Right atrium auricular region (tissue), 2 donors: ENCODE measurements at regions not wholly inside any gene's neighbourhood (a gene's known extent, or its start where the extent isn't known, plus 50 kb on each side); places are given as distances from the start of the nearest gene placed in this dataset.

Source experiments
- DNase-seq: peaks from one replicate; pipeline ENCODE4 v3.0.0-alpha.2; 2019; ENCODE audit warnings: low spot score
- H3K27ac ChIP-seq, 2 donors: fragments of 200-600 bp; sonication (generic); 1 replicate in 1 of 2; 2 replicates in 1 of 2; pipeline ENCODE4 v1.5.1; 2016 to 2019
- H3K27me3 ChIP-seq, 2 donors: fragments of 200-600 bp; sonication (generic); one replicate each; pipeline versions ENCODE4 v1.5.1 to v1.6.0; 2017 to 2019
- H3K36me3 ChIP-seq: fragments of 200-600 bp; sonication (generic); one replicate; pipeline ENCODE4 v1.5.1; 2016
- H3K4me1 ChIP-seq, 2 donors: fragments of 200-600 bp; sonication (generic); one replicate each; pipeline versions ENCODE4 v1.5.1 to v1.6.0; 2017 to 2019
- H3K4me3 ChIP-seq, 2 donors: fragments of 200-600 bp; sonication (generic); 1 replicate in 1 of 2; 2 replicates in 1 of 2; pipeline ENCODE4 v1.5.1; 2017 to 2019; ENCODE audit warnings: mild to moderate bottlenecking in 1 of 2, moderate library complexity in 1 of 2
- H3K9me3 ChIP-seq, 2 donors: fragments of 200-600 bp; sonication (generic); one replicate each; pipeline ENCODE4 v1.5.1; 2019
- TF ChIP-seq, protein P1 (sequence below), 2 donors: fragments of 200-600 bp; sonication (generic); IDR thresholded peaks; one replicate each; pipeline ENCODE4 v1.5.1; 2019; ENCODE audit warnings: antibody characterized with exemption in 2 of 2

DNA sequence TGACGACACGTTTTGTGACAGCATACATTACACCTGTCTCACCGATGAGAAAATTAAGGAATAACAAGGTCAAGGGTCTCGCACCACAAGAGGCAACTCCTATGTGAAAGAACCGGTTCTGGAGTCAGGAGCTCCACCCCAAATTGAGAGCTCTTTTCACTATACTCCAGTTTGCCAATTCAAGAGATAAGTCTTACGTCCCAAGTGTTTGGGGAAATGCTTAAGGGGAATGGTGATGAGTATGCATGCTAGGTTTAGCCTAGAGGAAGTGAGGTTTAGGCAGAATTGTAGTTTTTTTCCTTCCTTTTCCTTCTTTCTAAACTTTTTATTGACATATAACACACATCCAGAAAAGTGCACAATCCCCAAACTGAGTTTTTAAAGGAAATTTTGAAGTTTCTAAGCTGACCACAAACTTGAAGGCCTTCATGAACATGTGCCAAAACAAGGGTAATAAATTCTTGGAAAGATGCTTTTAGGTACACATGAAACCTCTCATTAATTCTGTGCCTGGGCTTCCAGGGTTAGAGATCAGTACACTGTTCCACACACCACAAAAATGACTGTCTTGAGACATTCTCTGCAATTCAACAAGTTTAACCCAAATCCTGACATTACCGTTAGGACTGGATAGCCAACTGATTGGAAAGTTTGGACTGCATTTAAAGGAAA, 127.6 kb upstream of the SLC1A3 start:
- TF ChIP-seq, protein P1, sequence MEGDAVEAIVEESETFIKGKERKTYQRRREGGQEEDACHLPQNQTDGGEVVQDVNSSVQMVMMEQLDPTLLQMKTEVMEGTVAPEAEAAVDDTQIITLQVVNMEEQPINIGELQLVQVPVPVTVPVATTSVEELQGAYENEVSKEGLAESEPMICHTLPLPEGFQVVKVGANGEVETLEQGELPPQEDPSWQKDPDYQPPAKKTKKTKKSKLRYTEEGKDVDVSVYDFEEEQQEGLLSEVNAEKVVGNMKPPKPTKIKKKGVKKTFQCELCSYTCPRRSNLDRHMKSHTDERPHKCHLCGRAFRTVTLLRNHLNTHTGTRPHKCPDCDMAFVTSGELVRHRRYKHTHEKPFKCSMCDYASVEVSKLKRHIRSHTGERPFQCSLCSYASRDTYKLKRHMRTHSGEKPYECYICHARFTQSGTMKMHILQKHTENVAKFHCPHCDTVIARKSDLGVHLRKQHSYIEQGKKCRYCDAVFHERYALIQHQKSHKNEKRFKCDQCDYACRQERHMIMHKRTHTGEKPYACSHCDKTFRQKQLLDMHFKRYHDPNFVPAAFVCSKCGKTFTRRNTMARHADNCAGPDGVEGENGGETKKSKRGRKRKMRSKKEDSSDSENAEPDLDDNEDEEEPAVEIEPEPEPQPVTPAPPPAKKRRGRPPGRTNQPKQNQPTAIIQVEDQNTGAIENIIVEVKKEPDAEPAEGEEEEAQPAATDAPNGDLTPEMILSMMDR (IDR thresholded peaks at IDR 0.05), result no peak
- no peaks in the 10 kb centered on the region for H3K4me1 ChIP-seq

DNA sequence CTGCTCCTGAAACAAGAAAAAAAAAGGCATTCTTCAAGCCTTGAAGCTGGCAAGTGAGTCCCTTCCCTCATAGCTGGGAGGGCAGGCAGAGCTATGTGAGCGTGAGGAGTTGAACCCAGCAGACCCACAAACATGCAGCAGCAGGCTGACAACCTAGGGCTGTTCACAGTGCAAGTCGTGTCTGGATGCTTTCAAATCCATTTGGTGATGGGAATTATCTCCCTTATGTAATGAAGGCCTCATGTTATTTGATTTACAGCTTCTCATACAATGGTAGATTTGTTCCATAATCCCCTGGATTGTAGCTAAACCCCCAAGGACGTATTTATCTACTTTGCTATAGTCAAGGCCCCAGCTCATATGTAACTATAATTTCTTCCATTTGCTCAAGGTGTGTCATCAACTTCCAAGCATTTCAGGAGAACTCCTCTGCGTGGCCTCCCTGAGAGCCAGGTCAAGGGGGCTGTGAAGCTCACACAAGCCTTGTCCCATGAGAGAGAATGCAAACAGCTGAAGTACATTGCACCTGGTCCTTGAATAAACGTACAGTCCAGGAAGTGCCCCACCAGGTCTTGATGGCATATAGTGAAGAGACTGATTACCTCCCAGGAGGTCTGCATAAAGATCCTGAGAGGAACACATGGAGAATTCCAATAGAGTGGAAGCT, 124.8 kb upstream of the SLC1A3 start:
- Histone ChIP-seq H3K36me3 (no peaks in the 10 kb centered on the region), H3K4me3 (no peak overlapping the region), H3K9me3 (no peaks in the 10 kb centered on the region), H3K27me3 (no peaks in the 10 kb centered on the region), H3K4me1 (no peaks in the 10 kb centered on the region), H3K27ac (no peak overlapping the region)
- DNase-seq, result no peak
- TF ChIP-seq, protein P1 (IDR thresholded peaks at IDR 0.05), result no peak

More for the DNA sequence above, 127.6 kb upstream of the SLC1A3 start:
- no peaks in the 10 kb centered on the region for H3K27me3 ChIP-seq
- H3K36me3 ChIP-seq, result no peaks in the 10 kb centered on the region
- H3K4me3 ChIP-seq, result no peak overlapping the region
- H3K27ac ChIP-seq, result no peak overlapping the region
- H3K9me3 ChIP-seq, result peaks cover 0 to 5% of the 10 kb centered on the region in 2 donors
- DNase-seq, result no peak

DNA sequence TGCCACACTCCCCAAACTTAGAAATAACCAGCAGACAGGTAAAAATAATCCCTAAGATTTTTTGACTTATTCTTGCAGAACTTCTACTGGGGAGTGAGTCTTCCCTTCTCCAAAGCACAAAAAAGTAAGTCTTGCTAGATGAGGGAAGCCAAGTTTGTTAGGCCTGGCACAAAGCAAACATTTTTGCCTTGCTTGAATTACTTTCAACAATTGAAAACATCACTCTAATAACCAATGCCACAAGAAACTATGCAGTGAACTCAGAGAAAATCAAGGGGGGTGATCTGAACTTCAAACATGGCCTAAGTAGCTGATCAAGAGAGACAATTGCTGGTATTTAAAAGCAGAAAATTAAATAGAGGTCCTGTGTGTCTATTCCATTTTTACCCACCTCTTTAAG, 123.6 kb upstream of the SLC1A3 start:
- no peak for DNase-seq
- TF ChIP-seq, protein P1 (IDR thresholded peaks at IDR 0.05), result no peak
- H3K27ac ChIP-seq, result no peak overlapping the region

DNA sequence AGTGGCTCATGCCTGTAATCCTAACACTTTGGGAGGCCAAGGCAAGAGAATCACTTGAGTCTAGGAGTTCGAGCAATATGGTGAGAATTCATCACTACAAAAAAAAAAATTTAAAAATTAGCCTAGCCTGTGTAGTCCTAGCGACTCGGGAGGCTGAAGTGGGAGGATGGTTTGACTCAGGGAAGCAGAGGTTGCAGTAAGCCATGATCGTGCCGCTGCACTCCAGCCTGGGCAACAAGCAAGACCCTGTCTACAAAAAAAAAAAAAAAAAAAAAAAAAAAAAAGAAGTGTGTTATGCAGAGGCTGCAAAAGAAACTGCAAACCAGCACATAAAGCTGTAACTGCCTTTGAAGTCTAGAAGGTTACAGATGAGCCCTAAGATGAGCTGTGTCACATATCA, 116.9 kb upstream of the SLC1A3 start:
- Histone ChIP-seq H3K4me3 (no peak overlapping the region), H3K27me3 (no peaks in the 10 kb centered on the region), H3K27ac (no peak overlapping the region), H3K9me3 (no peaks in the 10 kb centered on the region), H3K4me1 (no peaks in the 10 kb centered on the region), H3K36me3 (no peaks in the 10 kb centered on the region)
- DNase-seq, result no peak
- TF ChIP-seq, protein P1 (IDR thresholded peaks at IDR 0.05), result no peak

More for the DNA sequence above, 123.6 kb upstream of the SLC1A3 start:
- H3K36me3 ChIP-seq, result no peaks in the 10 kb centered on the region
- H3K9me3 ChIP-seq, result no peaks in the 10 kb centered on the region
- H3K27me3 ChIP-seq, result no peaks in the 10 kb centered on the region
- H3K4me3 ChIP-seq, result no peak overlapping the region
- no peaks in the 10 kb centered on the region for H3K4me1 ChIP-seq

DNA sequence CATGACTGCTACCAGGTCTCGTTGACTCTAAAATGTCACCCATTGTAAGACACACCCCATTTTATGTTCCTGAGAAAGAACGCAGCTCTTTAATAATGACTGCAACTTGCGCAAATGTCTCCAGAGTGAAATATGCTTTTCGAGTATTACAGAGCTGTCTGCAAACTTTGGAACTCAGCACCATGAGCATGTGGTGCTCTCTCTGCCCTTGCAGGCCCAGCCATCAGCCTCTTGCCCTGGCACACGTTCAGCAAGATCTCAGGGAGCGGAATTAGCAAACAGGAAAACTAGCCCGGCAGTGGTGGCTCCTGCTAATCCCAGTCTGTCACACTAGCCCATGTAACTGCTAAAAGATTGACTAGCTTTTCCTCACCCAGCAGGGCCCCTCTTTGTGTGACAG, 114.5 kb upstream of the SLC1A3 start:
- H3K27ac ChIP-seq, result no peak overlapping the region
- DNase-seq, result no peak
- TF ChIP-seq, protein P1 (IDR thresholded peaks at IDR 0.05), result no peak

More for the DNA sequence above, 114.5 kb upstream of the SLC1A3 start:
- H3K4me1 ChIP-seq, result no peaks in the 10 kb centered on the region
- no peaks in the 10 kb centered on the region for H3K36me3 ChIP-seq
- H3K9me3 ChIP-seq, result no peaks in the 10 kb centered on the region
- no peaks in the 10 kb centered on the region for H3K27me3 ChIP-seq
- H3K4me3 ChIP-seq, result no peak overlapping the region
